GM23338 (cell line): ENCODE measurements at regions not wholly inside any gene's neighbourhood (a gene's known extent, or its start where the extent isn't known, plus 50 kb on each side); places are given as distances from the start of the nearest gene placed in this dataset.
A peak's percentile ranks its signal among the peaks of the same experiment; 100 is the strongest.

ENCODE experiments used
- ATAC-seq: fragments of 200-7000 bp; cut with Tn5 transposase; 3 replicates; pipeline ENCODE4 v1.9.1; 2020
- DNase-seq: peaks from one replicate; pipeline ENCODE4 v3.0.0-alpha.2; 2015; ENCODE audit warnings: low spot score
- H2AFZ ChIP-seq: fragments of 200-600 bp; sonication (generic); 2 replicates; pipeline ENCODE4 v1.8.0; 2016; ENCODE audit warnings: antibody characterized with exemption, mild to moderate bottlenecking, moderate library complexity
- H3F3A ChIP-seq: fragments of 200-600 bp; sonication (generic); replicated peaks from 2 replicates; pipeline ENCODE4 v1.8.0; 2017; ENCODE audit warnings: antibody characterized with exemption, mixed run types, low read depth
- H3K27ac ChIP-seq: fragments of 200-600 bp; sonication (generic); 2 replicates; pipeline ENCODE4 v1.6.1; 2016; ENCODE audit warnings: low read depth
- H3K27me3 ChIP-seq: fragments of 200-600 bp; sonication (generic); 2 replicates; pipeline ENCODE4 v1.8.0; 2016; ENCODE audit warnings: mild to moderate bottlenecking, mixed run types, moderate library complexity; ENCODE audit not compliant: insufficient read depth
- H3K36me3 ChIP-seq: fragments of 200-600 bp; sonication (generic); 2 replicates; pipeline ENCODE4 v1.8.0; 2016; ENCODE audit warnings: mild to moderate bottlenecking; ENCODE audit not compliant: insufficient read depth
- H3K4me1 ChIP-seq: fragments of 200-600 bp; sonication (generic); 2 replicates; pipeline ENCODE4 v1.8.0; 2016; ENCODE audit warnings: mild to moderate bottlenecking, moderate library complexity; ENCODE audit not compliant: insufficient read depth
- H3K4me2 ChIP-seq: fragments of 200-600 bp; sonication (generic); 2 replicates; pipeline ENCODE4 v1.7.1; 2017; ENCODE audit warnings: mixed run types
- H3K4me3 ChIP-seq: fragments of 200-600 bp; sonication (generic); 2 replicates; pipeline ENCODE4 v1.6.1; 2016; ENCODE audit warnings: mixed run types
- H3K79me2 ChIP-seq: fragments of 200-600 bp; sonication (generic); replicated peaks from 2 replicates; pipeline ENCODE4 v1.8.0; 2017; ENCODE audit warnings: mild to moderate bottlenecking; ENCODE audit not compliant: insufficient read depth
- H3K9me2 ChIP-seq: fragments of 200-600 bp; sonication (generic); 2 replicates; pipeline ENCODE4 v1.8.0; 2017; ENCODE audit not compliant: insufficient read depth
- H4K20me1 ChIP-seq: fragments of 200-600 bp; sonication (generic); replicated peaks from 2 replicates; pipeline ENCODE4 v1.8.0; 2017; ENCODE audit warnings: mild to moderate bottlenecking; ENCODE audit not compliant: insufficient read depth
- H3K27ac Mint-ChIP-seq: 2 replicates; pipeline ENCODE4 v1.8.0; 2020; ENCODE audit warnings: inconsistent platforms, mild to moderate bottlenecking, moderate library complexity, mixed read lengths
- H3K27me3 Mint-ChIP-seq: 3 replicates; pipeline ENCODE4 v1.8.0; 2022; ENCODE audit warnings: low read depth, mild to moderate bottlenecking, moderate library complexity, mixed read lengths, inconsistent platforms; ENCODE audit not compliant: insufficient read depth, poor library complexity
- H3K36me3 Mint-ChIP-seq: 3 replicates; pipeline ENCODE4 v1.8.0; 2021; ENCODE audit warnings: low read depth, mild to moderate bottlenecking, inconsistent platforms, moderate library complexity, mixed read lengths
- H3K4me1 Mint-ChIP-seq: 3 replicates; pipeline ENCODE4 v1.8.0; 2020; ENCODE audit warnings: mild to moderate bottlenecking, inconsistent platforms, mixed read lengths
- H3K4me3 Mint-ChIP-seq: 3 replicates; pipeline ENCODE4 v1.8.0; 2021; ENCODE audit warnings: moderate library complexity, mild to moderate bottlenecking, inconsistent platforms, mixed read lengths
- H3K9me3 Mint-ChIP-seq: 3 replicates; pipeline ENCODE4 v1.8.0; 2020; ENCODE audit warnings: moderate library complexity, mild to moderate bottlenecking, inconsistent platforms, mixed read lengths
- CTCF ChIP-seq, 2 experiments: fragments of 200-600 bp in 1 of 2; sonication (generic) in 1 of 2; conservative IDR thresholded peaks; 2 replicates each; pipeline versions ENCODE4 v1.5.1 to v1.6.1; 2016 to 2017; ENCODE audit warnings: antibody characterized with exemption in 2 of 2, low read depth in 2 of 2, mild to moderate bottlenecking in 2 of 2, moderate library complexity in 1 of 2
- ETS1 ChIP-seq: IDR thresholded peaks from 2 replicates; pipeline ENCODE4 v1.6.1; 2016; ENCODE audit warnings: antibody characterized with exemption
- EZH2 ChIP-seq: fragments of 200-600 bp; sonication (generic); IDR thresholded peaks from one replicate; pipeline ENCODE4 v1.8.0; 2017; ENCODE audit warnings: antibody characterized with exemption, mild to moderate bottlenecking, low read depth; ENCODE audit not compliant: unreplicated experiment
- EZH2phosphoT487 ChIP-seq: fragments of 200-600 bp; sonication (generic); IDR thresholded peaks from one replicate; pipeline ENCODE4 v1.8.1; 2018; ENCODE audit warnings: antibody characterized with exemption; ENCODE audit not compliant: unreplicated experiment
- JUNB ChIP-seq: IDR thresholded peaks from one replicate; pipeline ENCODE4 v1.6.1; 2016; ENCODE audit warnings: antibody characterized with exemption; ENCODE audit not compliant: unreplicated experiment
- NANOG ChIP-seq: IDR thresholded peaks from 2 replicates; pipeline ENCODE4 v1.6.1; 2016; ENCODE audit warnings: antibody characterized with exemption, borderline replicate concordance
- POLR2AphosphoS5 ChIP-seq: IDR thresholded peaks from 2 replicates; pipeline ENCODE4 v1.6.1; 2016; ENCODE audit warnings: antibody characterized with exemption, low read depth
- STAT1 ChIP-seq: IDR thresholded peaks from one replicate; pipeline ENCODE4 v1.6.1; 2016; ENCODE audit warnings: antibody characterized with exemption; ENCODE audit not compliant: unreplicated experiment
- ZNF114 ChIP-seq: fragments of 250-450 bp; sonication (Bioruptor Pico); IDR thresholded peaks from 2 replicates; pipeline ENCODE4 v1.5.0; 2020; ENCODE audit warnings: mild to moderate bottlenecking, moderate library complexity
- ZNF331 ChIP-seq: fragments of 250-450 bp; sonication (Bioruptor Pico); IDR thresholded peaks from 2 replicates; pipeline ENCODE4 v1.5.0; 2020; ENCODE audit warnings: low read depth, mild to moderate bottlenecking, moderate library complexity
- ZNF462 ChIP-seq: fragments of 250-450 bp; sonication (Bioruptor Pico); IDR thresholded peaks from 2 replicates; pipeline ENCODE4 v1.5.0; 2020; ENCODE audit warnings: mild to moderate bottlenecking, moderate library complexity

GRCh38 chr12:59075968-59076490, 155.7 kb upstream of the LRIG3 start:
- TF ChIP-seq CTCF (conservative IDR thresholded peaks at IDR 0.05; ENCODE audit: low read depth in 2 of 2) (peak in 1 of 2 experiments; percentile 20; a peak in 2 of 4 replicates), ZNF114 (CRISPR knock-in tag) (no peak)
- Mint-ChIP-seq H3K4me1 (no peaks in the 10 kb centered on the region), H3K9me3 (no peaks in the 10 kb centered on the region), H3K4me3 (no peak overlapping the region), H3K27ac (no peak overlapping the region), H3K27me3 (no peaks in the 10 kb centered on the region), H3K36me3 (no peaks in the 10 kb centered on the region)
- no peaks in the 10 kb centered on the region for H3K27me3 ChIP-seq
- DNase-seq (no peak), ATAC-seq (no peak)
- no peak overlapping the region for H3K27ac ChIP-seq
- no peaks in the 10 kb centered on the region for H3F3A ChIP-seq
- H3K9me2 ChIP-seq = no peaks in the 10 kb centered on the region
- no peaks in the 10 kb centered on the region for H4K20me1 ChIP-seq
- H2AFZ ChIP-seq = no peak overlapping the region
- no peaks in the 10 kb centered on the region for H3K4me1 ChIP-seq
- no peak overlapping the region for H3K4me2 ChIP-seq
- H3K4me3 ChIP-seq = no peak overlapping the region
- no peaks in the 10 kb centered on the region for H3K36me3 ChIP-seq
- H3K79me2 ChIP-seq = no peaks in the 10 kb centered on the region

GRCh38 chr12:59075141-59075540, 154.8 kb upstream of the LRIG3 start:
- ATAC-seq (no peak), DNase-seq (no peak)
- H3K27me3 Mint-ChIP-seq = no peaks in the 10 kb centered on the region
- no peaks in the 10 kb centered on the region for H3K9me3 Mint-ChIP-seq
- Histone ChIP-seq H3F3A (no peaks in the 10 kb centered on the region), H3K4me2 (no peak overlapping the region), H3K4me3 (no peak overlapping the region), H3K9me2 (no peaks in the 10 kb centered on the region), H3K4me1 (no peaks in the 10 kb centered on the region), H2AFZ (no peak overlapping the region), H3K27me3 (no peaks in the 10 kb centered on the region), H3K27ac (no peak overlapping the region), H3K36me3 (no peaks in the 10 kb centered on the region), H3K79me2 (no peaks in the 10 kb centered on the region), H4K20me1 (no peaks in the 10 kb centered on the region)
- H3K4me1 Mint-ChIP-seq = no peaks in the 10 kb centered on the region
- H3K36me3 Mint-ChIP-seq = no peaks in the 10 kb centered on the region
- H3K27ac Mint-ChIP-seq = no peak overlapping the region
- no peak overlapping the region for H3K4me3 Mint-ChIP-seq
- TF ChIP-seq ZNF462 (no peak), CTCF (conservative IDR thresholded peaks at IDR 0.05; ENCODE audit: low read depth in 2 of 2) (no peak), ETS1 (no peak), POLR2AphosphoS5 (no peak), NANOG (no peak), ZNF331 (no peak), EZH2phosphoT487 (no peak), JUNB (no peak), EZH2 (no peak), STAT1 (no peak)
